ENCODE measurements at regions not wholly inside any gene's neighbourhood (a gene's known extent, or its start where the extent isn't known, plus 50 kb on each side); places are given as distances from the start of the nearest gene placed in this dataset.

- DNase-seq, result no peak
Measured at GRCh38 chr16:5616841-5617240, 519.2 kb upstream of the EEF2KMT start.

DNA sequence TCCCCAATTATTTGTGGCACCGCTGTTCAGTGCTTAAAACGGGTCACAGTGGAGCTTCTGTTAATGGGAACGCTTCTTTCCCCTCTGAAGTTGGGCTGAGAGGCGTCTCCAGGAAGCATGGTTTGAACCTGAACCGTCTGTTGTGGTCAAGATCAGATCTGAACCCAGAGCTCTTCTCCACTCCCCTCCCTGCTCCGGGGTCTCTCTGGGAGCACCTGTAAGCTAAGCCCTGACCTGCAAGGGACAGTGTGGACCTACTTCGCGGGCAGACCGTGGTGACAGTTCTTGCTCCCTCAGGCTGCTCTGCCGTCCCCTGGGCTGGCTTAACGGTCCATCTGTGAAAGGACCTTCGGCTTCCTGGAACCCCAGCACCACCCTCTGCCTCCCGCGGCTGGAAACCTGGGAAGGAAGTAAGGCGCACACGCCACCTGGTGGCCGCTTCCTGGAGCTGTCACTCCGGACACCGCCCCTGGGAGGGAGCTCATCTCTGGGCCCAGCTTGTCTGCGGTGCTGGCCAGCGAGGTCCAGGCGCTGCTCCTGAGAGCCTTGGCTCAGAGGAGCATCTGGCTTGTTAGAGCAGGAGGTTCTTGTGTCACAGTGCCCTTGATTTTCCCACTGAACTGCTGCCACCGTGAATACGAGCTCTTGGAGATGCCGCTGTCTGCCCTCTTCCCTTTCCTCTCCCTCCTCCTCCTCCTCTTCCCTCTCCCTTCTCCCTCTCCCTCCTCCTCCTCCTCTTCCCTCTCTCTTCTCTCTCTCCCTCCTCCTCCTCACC lies 518.5 kb upstream of the EEF2KMT start:
- DNase-seq, result no peak

GRCh38 chr16:5607169-5607568 lies 509.6 kb upstream of the EEF2KMT start:
- no peak for DNase-seq

- no peak for DNase-seq
Measured at GRCh38 chr16:5605404-5605803, 507.8 kb upstream of the EEF2KMT start.

DNA sequence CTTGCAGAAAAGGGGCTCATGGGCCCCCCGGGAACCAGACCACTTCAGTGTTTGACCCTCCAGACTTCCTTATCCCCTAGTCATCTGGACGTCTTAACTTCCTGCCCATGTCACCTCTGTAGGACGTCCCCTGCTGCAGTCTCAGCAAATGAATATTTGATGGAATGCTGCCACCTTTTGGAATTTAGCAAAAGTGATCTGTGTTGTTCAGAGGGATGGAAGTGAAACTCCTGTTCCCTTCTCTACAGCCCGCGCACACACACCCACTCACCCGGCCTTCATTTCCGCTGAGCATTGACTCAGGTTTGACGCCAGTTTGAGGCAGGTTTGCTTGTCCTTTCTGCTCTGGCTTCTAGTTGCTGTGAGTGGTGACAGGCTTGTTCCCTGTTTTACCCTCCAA lies 507.2 kb upstream of the EEF2KMT start:
- DNase-seq, result no peak

GRCh38 chr16:5603836-5604235 lies 506.2 kb upstream of the EEF2KMT start:
- no peak for DNase-seq

GRCh38 chr16:5601957-5602356 lies 504.4 kb upstream of the EEF2KMT start:
- no peak for DNase-seq

- no peak for DNase-seq
Measured at GRCh38 chr16:5598793-5599192, 501.2 kb upstream of the EEF2KMT start.

DNA sequence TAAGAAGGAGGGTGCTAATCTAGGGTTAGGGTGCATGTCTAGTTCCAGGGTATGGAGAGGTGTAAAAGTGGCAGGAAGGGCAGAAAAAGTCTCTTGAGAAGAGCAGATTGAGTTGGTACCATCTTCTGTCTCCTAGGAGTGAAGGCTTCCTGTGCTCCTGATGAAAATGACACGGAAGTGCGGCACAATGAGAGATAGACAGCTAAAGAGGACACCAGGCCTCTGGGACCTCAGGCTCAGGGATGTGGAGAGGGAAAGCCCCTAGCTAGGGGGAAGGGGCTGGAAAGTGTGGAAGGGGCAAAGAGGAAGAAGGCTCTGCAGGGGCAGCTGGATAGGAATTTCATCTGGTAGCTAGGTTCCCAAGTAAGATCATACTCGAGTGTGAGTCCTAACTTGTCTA lies 498.3 kb upstream of the EEF2KMT start:
- DNase-seq, result no peak

- no peak for DNase-seq
Measured at GRCh38 chr16:5590416-5590815, 492.8 kb upstream of the EEF2KMT start.

DNA sequence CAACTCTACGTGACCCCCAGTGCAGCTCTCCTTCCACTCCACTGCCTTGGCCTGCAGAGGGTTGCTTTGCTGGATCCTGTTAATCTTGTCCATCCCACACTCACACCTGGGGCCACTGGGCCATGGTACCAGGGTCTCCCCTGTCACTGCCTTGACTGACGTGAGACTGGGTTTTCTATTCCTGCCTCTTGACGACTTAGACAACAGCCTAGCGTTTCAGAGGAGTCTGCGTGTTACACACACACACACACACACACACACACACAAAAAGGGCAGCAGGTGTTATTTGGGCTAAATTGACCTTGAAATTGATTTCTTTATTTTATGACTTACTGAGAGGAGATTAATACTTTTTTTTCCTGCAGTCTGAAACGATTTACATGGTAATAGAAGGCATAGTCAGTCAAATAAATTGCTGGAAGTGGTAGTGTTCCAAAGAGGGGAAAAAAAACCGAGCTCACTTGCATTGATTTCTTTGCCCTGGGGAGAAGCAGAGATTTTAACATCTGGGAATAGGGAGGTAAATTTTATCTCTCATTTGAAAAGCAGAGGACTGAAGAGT lies 492.3 kb upstream of the EEF2KMT start:
- DNase-seq, result no peak

- no peak for DNase-seq
Measured at GRCh38 chr16:5584109-5584508, 486.5 kb upstream of the EEF2KMT start.

- DNase-seq, result no peak
Measured at GRCh38 chr16:5582529-5582928, 484.9 kb upstream of the EEF2KMT start.

- no peak for DNase-seq
Measured at GRCh38 chr16:5581908-5582307, 484.3 kb upstream of the EEF2KMT start.

DNA sequence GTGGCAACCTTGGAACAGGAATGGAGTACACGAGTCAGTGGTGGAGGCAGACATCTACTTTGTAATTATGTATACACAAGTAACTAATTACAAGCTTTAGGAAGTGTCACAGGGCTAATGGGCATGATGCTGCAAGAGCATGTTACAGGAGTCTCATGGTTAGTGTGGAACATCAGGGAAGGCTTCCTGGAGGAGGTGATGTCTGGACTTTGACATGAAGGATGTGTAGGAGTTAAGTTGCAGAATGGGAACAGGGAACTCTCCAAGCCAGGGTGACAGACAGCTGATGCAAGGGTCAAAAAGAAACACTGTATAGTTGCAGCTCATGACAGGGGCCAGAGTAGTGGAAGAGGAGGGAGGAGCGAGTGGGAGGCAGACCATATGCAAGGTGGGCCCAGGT lies 483.8 kb upstream of the EEF2KMT start:
- DNase-seq, result no peak

DNA sequence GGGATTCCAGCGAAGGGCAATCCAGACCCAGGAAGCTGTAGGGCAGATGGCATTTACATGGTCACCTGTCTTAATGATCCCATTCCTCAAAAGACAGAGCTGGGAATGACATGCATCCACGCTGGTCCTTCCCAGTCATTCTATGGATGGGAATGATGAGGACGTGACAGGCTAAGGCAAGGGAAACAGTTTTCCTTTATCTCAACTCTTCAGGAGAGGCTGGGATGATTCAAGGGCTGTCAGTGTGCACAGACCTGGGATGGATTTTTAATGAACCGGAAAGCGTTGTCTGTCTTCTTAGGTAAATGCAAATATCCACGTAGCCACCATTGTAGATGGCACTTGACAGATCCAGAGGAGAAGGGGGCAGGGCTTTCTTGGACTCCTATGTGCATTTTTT lies 483.2 kb upstream of the EEF2KMT start:
- DNase-seq, result peak; percentile 56

GRCh38 chr16:5580296-5580695 lies 482.7 kb upstream of the EEF2KMT start:
- no peak for DNase-seq

DNA sequence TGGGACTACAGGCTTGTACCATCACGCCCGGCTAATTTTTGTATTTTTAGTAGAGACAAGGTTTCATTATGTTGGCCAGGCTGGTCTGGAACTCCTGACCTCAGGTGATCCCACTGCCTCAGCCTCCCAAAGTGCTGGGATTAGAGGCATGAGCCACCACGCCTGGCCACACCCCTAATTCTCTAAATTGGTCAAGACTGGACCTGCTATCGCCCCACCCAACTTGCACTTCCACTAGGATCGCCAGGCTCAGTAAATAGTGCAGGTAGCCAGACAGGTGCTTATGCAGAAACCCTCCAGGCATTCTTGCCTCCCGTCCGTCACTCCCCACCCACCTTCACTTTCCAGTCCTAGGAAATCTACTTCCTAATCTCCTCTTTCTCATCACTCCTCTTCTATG lies 481.4 kb upstream of the EEF2KMT start:
- DNase-seq, result no peak

GRCh38 chr16:5577463-5577862 lies 479.9 kb upstream of the EEF2KMT start:
- no peak for DNase-seq

DNA sequence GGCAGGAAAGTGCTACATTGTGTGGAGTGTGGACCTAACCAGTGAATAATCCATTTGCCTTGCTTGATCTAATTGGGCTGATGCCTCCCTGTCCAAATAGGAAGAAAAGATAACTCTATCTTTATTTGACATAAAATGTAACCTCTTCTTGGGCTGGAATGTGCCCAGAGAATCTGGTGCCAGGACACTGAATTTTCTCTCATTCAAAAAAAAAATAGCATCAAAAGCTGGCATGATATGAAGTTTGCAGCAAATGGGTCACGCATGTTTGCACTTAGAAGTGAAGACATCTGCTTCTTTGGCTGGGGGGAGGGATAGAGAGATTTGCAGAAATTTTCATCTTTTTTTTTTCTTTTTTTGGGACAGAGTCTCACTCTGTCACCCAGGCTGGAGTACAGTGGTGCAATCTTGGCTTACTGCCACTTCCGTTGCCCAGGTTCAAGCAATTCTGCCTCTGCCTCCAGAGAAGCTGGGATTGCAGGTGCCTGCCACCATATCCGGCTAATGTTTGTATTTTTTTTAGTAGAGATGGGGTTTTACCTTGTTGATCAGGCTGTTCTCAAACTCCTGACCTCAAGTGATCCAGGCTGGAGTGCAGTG lies 478.2 kb upstream of the EEF2KMT start:
- no peak for DNase-seq

- DNase-seq, result no peak
Measured at GRCh38 chr16:5575121-5575520, 477.5 kb upstream of the EEF2KMT start.

GRCh38 chr16:5572056-5572455 lies 474.5 kb upstream of the EEF2KMT start:
- no peak for DNase-seq

GRCh38 chr16:5571446-5571845 lies 473.9 kb upstream of the EEF2KMT start:
- no peak for DNase-seq

GRCh38 chr16:5561800-5562199 lies 464.2 kb upstream of the EEF2KMT start:
- DNase-seq, result no peak

DNA sequence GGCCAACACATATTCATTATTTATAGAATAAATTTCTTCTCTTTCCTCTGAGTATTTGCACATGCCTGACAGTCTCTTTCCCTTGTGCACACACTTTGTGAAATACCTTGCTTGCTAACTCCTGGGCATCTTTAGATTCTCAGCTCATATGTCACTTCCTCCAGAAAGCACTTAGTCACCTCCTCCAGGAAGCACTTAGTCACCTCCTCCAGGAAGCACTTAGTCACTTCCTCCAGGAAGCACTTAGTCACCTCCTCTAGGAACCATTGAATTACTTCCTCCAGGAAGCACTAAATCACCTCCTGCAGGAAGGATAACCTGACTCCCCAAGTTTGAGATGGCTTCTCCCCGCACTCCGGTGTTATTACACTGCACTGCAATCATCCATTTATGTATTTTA lies 462.5 kb upstream of the EEF2KMT start:
- no peak for DNase-seq

All from NCI-H187 treated with DMSO at 0.1 percent for 48 hours (cell line).